Stimulated activated CD4-positive, alpha-beta T cell treated with anti-CD3 and anti-CD28 coated beads, Interleukin-1b, Interleukin-23, amount 100 ng/mL, for 24 hours (primary cell): ENCODE measurements at regions not wholly inside any gene's neighbourhood (a gene's known extent, or its start where the extent isn't known, plus 50 kb on each side); places are given as distances from the start of the nearest gene placed in this dataset.

Experiments
- DNase-seq, 4 experiments: peaks; one replicate each; pipeline ENCODE4 v3.0.0-alpha.2; 2020; ENCODE audit warnings: low read depth in 4 of 4, low spot score in 1 of 4

- no peak for DNase-seq
Observed at GRCh38 chr9:1261879-1262766, 212.0 kb downstream of the DMRT2 start.

- no peak for DNase-seq
Observed at GRCh38 chr9:1267141-1267570, 217.0 kb downstream of the DMRT2 start.

GRCh38 chr9:1267581-1267980 lies 217.4 kb downstream of the DMRT2 start:
- DNase-seq: no peak

- no peak for DNase-seq
Observed at GRCh38 chr9:1269533-1270315, 219.6 kb downstream of the DMRT2 start.

- no peak for DNase-seq
Observed at GRCh38 chr9:1271367-1271766, 221.2 kb downstream of the DMRT2 start.

- no peak for DNase-seq
Observed at GRCh38 chr9:1271786-1272185, 221.6 kb downstream of the DMRT2 start.

- no peak for DNase-seq
Observed at GRCh38 chr9:1272488-1272887, 222.3 kb downstream of the DMRT2 start.

- DNase-seq: no peak
Observed at GRCh38 chr9:1273859-1274258, 223.7 kb downstream of the DMRT2 start.

GRCh38 chr9:1274334-1274733 lies 224.2 kb downstream of the DMRT2 start:
- no peak for DNase-seq

- no peak for DNase-seq
Observed at GRCh38 chr9:1276474-1276873, 226.3 kb downstream of the DMRT2 start.

GRCh38 chr9:1284727-1285126 lies 234.6 kb downstream of the DMRT2 start:
- no peak for DNase-seq

- no peak for DNase-seq
Observed at GRCh38 chr9:1285526-1285925, 235.4 kb downstream of the DMRT2 start.

GRCh38 chr9:1292384-1292783 lies 242.2 kb downstream of the DMRT2 start:
- DNase-seq: no peak

- no peak for DNase-seq
Observed at GRCh38 chr9:1294641-1295258, 244.6 kb downstream of the DMRT2 start.

- no peak for DNase-seq
Observed at GRCh38 chr9:1296331-1296730, 246.2 kb downstream of the DMRT2 start.

- no peak for DNase-seq
Observed at GRCh38 chr9:1298046-1298445, 247.9 kb downstream of the DMRT2 start.

GRCh38 chr9:1300941-1301340 lies 250.8 kb downstream of the DMRT2 start:
- no peak for DNase-seq

GRCh38 chr9:1303932-1304331 lies 253.8 kb downstream of the DMRT2 start:
- no peak for DNase-seq

- DNase-seq: no peak
Observed at GRCh38 chr9:1311462-1312042, 261.4 kb downstream of the DMRT2 start.

- DNase-seq: no peak
Observed at GRCh38 chr9:1319436-1319835, 269.3 kb downstream of the DMRT2 start.

GRCh38 chr9:1320051-1320557 lies 269.9 kb downstream of the DMRT2 start:
- DNase-seq: no peak
